Hepatocyte (in vitro differentiated cells): ENCODE measurements at regions not wholly inside any gene's neighbourhood (a gene's known extent, or its start where the extent isn't known, plus 50 kb on each side); places are given as distances from the start of the nearest gene placed in this dataset.

Experiments used
- EZH2 ChIP-seq: fragments of 200-600 bp; sonication (generic); IDR thresholded peaks from 2 replicates; pipeline ENCODE4 v1.6.1; 2016; ENCODE audit warnings: antibody characterized with exemption, mild to moderate bottlenecking, borderline replicate concordance
- TF ChIP-seq, protein P1 (sequence below): fragments of 200-600 bp; sonication (generic); IDR thresholded peaks from 2 replicates; pipeline ENCODE4 v1.5.1; 2016; ENCODE audit warnings: antibody characterized with exemption, mild to moderate bottlenecking; ENCODE audit not compliant: poor library complexity

- TF ChIP-seq, protein P1, sequence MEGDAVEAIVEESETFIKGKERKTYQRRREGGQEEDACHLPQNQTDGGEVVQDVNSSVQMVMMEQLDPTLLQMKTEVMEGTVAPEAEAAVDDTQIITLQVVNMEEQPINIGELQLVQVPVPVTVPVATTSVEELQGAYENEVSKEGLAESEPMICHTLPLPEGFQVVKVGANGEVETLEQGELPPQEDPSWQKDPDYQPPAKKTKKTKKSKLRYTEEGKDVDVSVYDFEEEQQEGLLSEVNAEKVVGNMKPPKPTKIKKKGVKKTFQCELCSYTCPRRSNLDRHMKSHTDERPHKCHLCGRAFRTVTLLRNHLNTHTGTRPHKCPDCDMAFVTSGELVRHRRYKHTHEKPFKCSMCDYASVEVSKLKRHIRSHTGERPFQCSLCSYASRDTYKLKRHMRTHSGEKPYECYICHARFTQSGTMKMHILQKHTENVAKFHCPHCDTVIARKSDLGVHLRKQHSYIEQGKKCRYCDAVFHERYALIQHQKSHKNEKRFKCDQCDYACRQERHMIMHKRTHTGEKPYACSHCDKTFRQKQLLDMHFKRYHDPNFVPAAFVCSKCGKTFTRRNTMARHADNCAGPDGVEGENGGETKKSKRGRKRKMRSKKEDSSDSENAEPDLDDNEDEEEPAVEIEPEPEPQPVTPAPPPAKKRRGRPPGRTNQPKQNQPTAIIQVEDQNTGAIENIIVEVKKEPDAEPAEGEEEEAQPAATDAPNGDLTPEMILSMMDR = no peak
- TF ChIP-seq EZH2 = no peak
These were observed 94.7 kb upstream of the ZNF366 start for GRCh38 chr5:72601861-72602260.
